ENCODE measurements at regions not wholly inside any gene's neighbourhood (a gene's known extent, or its start where the extent isn't known, plus 50 kb on each side); places are given as distances from the start of the nearest gene placed in this dataset.

- no peak for TF ChIP-seq EZH2 (IDR thresholded peaks at IDR 0.05)
- no peak for TF ChIP-seq CTCF (IDR thresholded peaks at IDR 0.05 in 2 of 3, conservative IDR thresholded peaks at IDR 0.05 in 1 of 3; ENCODE audit: borderline replicate concordance in 1 of 3, insufficient read depth in 1 of 3, low read depth in 2 of 3, low read length in 2 of 3)
- no peak for TF ChIP-seq POLR2A (IDR thresholded peaks at IDR 0.05; ENCODE audit: borderline replicate concordance, extremely low read depth, insufficient read depth, insufficient read length)
- no peak for TF ChIP-seq EZH2phosphoT487 (IDR thresholded peaks at IDR 0.05; ENCODE audit: borderline replicate concordance)
- TF ChIP-seq ZNF274 (IDR thresholded peaks at IDR 0.05; ENCODE audit: low read depth, low read length): no peak
- TF ChIP-seq YY1 (IDR thresholded peaks at IDR 0.05; ENCODE audit: extremely low read depth, insufficient replicate concordance, low read depth, low read length): no peak
- TF ChIP-seq TCF7L2 (IDR thresholded peaks at IDR 0.05; ENCODE audit: borderline replicate concordance, extremely low read depth, insufficient read depth, insufficient read length): no peak
- TF ChIP-seq SIN3A (IDR thresholded peaks at IDR 0.05; ENCODE audit: low read depth): no peak
- no peak for TF ChIP-seq MAX (IDR thresholded peaks at IDR 0.05)
- no peak for TF ChIP-seq ZBTB33 (IDR thresholded peaks at IDR 0.05; ENCODE audit: extremely low read depth, insufficient replicate concordance, low read length)
Measured at GRCh38 chr18:76546088-76546435, 51.0 kb upstream of the ZNF516 start.

All from HCT116 (cell line).